Astrocyte (in vitro differentiated cells and primary cell): ENCODE measurements at regions not wholly inside any gene's neighbourhood (a gene's known extent, or its start where the extent isn't known, plus 50 kb on each side); places are given as distances from the start of the nearest gene placed in this dataset.

Experiments
- CTCF ChIP-seq: IDR thresholded peaks from 2 replicates; pipeline ENCODE4 v1.5.1; 2011; ENCODE audit warnings: low read depth, mild to moderate bottlenecking, inconsistent platforms, low read length, moderate library complexity; ENCODE audit not compliant: insufficient read depth
- EZH2 ChIP-seq: IDR thresholded peaks from 2 replicates; pipeline ENCODE4 v1.6.1; 2012; ENCODE audit warnings: mild to moderate bottlenecking, low read length, inconsistent platforms; ENCODE audit not compliant: insufficient read depth

GRCh38 chr13:103153466-103153865 lies 87.2 kb upstream of the SLC10A2 start:
- TF ChIP-seq CTCF (no peak), EZH2 (no peak)
